Ectodermal cell (in vitro differentiated cells): ENCODE measurements at regions not wholly inside any gene's neighbourhood (a gene's known extent, or its start where the extent isn't known, plus 50 kb on each side); places are given as distances from the start of the nearest gene placed in this dataset.
"Not testable (repeated sequence)": the region's sequence is repeated elsewhere in the genome, so short reads cannot be mapped to it uniquely, and the experiment has no call there.

ENCODE experiments used
- H3K27ac ChIP-seq: 2 replicates; pipeline ENCODE4 v1.7.0; 2013; ENCODE audit warnings: mild to moderate bottlenecking, low read depth, low read length; ENCODE audit not compliant: insufficient read depth, poor library complexity, severe bottlenecking
- H3K27me3 ChIP-seq: 2 replicates; pipeline ENCODE4 v1.7.0; 2013; ENCODE audit warnings: mild to moderate bottlenecking, low read length; ENCODE audit not compliant: insufficient read depth, control insufficient read depth, poor library complexity, severe bottlenecking
- H3K36me3 ChIP-seq: one replicate; pipeline ENCODE4 v1.7.0; 2013; ENCODE audit warnings: low read length; ENCODE audit not compliant: control insufficient read depth, insufficient read depth
- H3K4me1 ChIP-seq: one replicate; pipeline ENCODE4 v1.7.0; 2013; ENCODE audit warnings: low read length; ENCODE audit not compliant: control insufficient read depth, insufficient read depth
- H3K4me3 ChIP-seq: 2 replicates; pipeline ENCODE4 v1.7.0; 2013; ENCODE audit warnings: low read depth, low read length, control low read depth; ENCODE audit not compliant: insufficient read depth
- H3K9me3 ChIP-seq: 2 replicates; pipeline ENCODE4 v1.7.0; 2013; ENCODE audit warnings: mild to moderate bottlenecking, low read length, moderate library complexity; ENCODE audit not compliant: control insufficient read depth
- WGBS, 2 experiments: methylation state at CpG; one replicate each; pipeline ENCODE4 v1.1.7; 2013; ENCODE audit warnings: missing lambda C conversion rate in 2 of 2; 5-methylcytosine and 5-hydroxymethylcytosine counted together

DNA sequence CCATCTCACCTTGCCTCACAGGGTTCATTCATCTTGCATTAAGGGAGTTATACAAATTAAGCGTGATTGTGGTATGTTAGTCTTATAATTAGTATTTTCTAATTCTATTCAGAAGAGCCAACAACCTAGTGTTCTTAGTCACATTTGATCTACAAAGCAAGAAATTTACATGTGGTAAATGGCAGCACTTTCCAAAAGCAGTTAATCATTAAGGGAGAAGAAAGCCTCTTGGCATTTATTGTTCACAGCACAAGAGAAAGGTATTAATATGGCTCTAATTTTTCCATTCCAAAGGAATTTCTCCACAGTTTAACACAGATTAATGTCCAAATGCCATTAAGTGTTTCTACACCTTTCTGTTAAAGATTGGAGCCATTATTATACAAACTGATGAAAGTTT lies 1077.1 kb downstream of the ZPLD1 start:
- no CpG with 5 or more reads among the region's 1 CpG for WGBS, 2 experiments
- Histone ChIP-seq H3K4me3 (no peak overlapping the region), H3K4me1 (no peaks in the 10 kb centered on the region), H3K36me3 (no peaks in the 10 kb centered on the region), H3K27ac (no peak overlapping the region), H3K27me3 (no peaks in the 10 kb centered on the region), H3K9me3 (no peaks in the 10 kb centered on the region)

DNA sequence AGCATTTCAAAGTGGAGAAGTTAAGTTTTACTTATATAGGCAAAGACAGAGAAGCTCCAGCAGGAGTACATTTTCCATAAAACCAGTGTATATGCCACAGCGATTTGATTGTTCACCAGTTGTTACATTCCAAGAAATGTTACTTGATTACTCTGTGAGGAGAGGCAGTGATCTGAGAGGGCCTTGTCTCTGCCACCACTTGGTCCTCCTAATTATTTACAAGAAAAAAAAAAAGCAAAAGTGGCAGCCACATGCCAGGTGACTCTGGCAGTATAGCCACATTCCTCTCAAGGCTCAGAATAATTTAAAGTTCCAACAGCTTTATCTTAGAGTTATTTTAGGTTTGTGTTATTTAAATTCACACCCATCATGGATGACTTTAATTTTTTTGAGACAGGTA lies 1077.8 kb downstream of the ZPLD1 start:
- Histone ChIP-seq H3K36me3 (no peaks in the 10 kb centered on the region), H3K9me3 (no peaks in the 10 kb centered on the region), H3K4me1 (no peaks in the 10 kb centered on the region), H3K27me3 (no peaks in the 10 kb centered on the region), H3K4me3 (no peak overlapping the region), H3K27ac (no peak overlapping the region)
- 84 to 100% methylated on average over 1 of the region's 1 CpG for WGBS, 2 experiments

DNA sequence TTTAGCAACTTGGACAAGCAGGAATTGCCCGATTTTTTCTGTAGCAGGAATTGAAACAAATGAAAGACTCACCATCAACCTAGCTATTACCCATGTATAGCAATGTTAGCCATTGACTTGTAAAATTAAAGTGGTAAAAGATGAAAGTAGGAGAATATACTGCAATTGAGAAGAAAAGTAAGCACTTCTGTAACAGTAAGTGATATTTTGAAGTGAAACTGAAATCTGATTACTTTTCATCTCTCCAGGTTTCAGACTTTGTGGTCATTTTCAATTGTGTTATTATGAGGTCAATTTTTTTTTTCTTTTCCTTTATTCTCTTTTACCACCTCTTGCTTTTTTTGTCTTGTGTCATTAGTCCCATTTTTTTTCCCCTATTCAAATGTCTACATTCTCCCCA lies 1078.2 kb downstream of the ZPLD1 start:
- Histone ChIP-seq H3K9me3 (no peaks in the 10 kb centered on the region), H3K27ac (no peak overlapping the region), H3K4me1 (no peaks in the 10 kb centered on the region), H3K27me3 (no peaks in the 10 kb centered on the region), H3K4me3 (no peak overlapping the region), H3K36me3 (no peaks in the 10 kb centered on the region)
- 100% methylated on average over 1 of the region's 1 CpG; no CpG with 5 or more reads in 1 of the 2 experiments for WGBS, 2 experiments

DNA sequence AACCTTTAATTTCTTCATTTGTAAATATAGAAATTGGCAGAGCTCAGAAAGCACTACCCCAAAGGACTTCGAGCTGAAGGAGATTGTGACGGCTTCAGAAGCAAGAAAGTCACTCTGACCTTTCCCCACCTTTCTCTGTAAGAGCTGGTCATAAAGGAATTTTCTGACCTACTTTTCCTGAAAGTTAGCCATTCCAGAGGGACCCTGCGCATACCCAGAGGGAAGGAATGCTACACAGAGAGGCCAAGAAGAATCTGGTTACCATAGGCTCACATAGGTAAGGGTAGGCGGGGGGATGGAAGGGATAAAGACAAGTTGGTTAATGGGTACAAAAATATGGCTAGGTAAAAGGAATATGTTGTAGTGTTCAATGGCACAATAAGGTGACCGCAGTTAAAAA lies 1080.3 kb downstream of the ZPLD1 start:
- H3K27me3 ChIP-seq = no peaks in the 10 kb centered on the region
- no peaks in the 10 kb centered on the region for H3K4me1 ChIP-seq
- H3K27ac ChIP-seq = no peak overlapping the region
- H3K4me3 ChIP-seq = no peak overlapping the region
- no peaks in the 10 kb centered on the region for H3K36me3 ChIP-seq
- no peaks in the 10 kb centered on the region for H3K9me3 ChIP-seq
- WGBS, 2 experiments = 95 to 96% methylated on average over 4 to 5 of the region's 5 CpGs

DNA sequence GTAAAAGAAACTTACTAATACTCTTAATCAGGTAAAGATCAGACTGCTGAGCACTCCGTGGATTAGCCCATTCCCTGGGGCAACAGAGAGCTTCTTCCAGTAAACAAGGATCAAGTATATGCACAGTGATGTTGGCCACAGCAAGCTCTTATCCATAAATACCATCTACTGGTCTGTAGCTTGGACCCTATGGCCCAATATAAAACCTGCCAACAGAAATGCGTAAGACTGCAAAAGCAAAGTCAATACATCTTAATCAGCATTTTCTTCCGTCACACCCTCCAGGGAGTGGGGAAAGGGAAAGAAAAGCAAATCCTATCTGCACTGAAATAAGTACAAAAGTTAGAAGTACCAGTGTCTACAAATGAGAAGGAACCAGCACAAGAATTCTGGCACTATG lies 1082.1 kb downstream of the ZPLD1 start:
- Histone ChIP-seq H3K9me3 (no peaks in the 10 kb centered on the region), H3K4me3 (no peak overlapping the region), H3K27ac (no peak overlapping the region), H3K27me3 (no peaks in the 10 kb centered on the region), H3K4me1 (no peaks in the 10 kb centered on the region), H3K36me3 (no peaks in the 10 kb centered on the region)
- 88 to 92% methylated on average over 1 to 3 of the region's 3 CpGs for WGBS, 2 experiments

DNA sequence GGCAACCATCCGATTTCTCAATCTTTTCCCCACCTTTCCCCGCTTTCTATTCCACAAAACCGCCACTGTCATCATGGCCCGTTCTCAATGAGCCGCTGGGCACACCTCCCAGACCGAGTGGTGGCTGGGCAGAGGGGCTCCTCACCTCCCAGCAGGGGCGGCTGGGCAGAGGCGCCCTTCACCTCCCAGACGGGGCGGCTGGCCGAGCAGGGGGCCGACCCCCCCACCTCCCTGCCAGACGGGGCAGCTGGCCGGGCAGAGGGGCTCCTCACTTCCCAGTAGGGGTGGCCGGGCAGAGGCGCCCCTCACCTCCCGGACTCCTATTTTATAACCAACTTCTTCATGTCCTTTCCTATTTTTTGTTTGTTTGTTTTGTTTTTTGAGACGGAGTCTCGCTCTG lies 1096.5 kb downstream of the ZPLD1 start:
- H3K4me1 ChIP-seq, H3K27ac ChIP-seq, H3K27me3 ChIP-seq, H3K9me3 ChIP-seq, H3K36me3 ChIP-seq, H3K4me3 ChIP-seq: not testable (repeated sequence)
- WGBS, 2 experiments = 94 to 95% methylated on average over 17 to 19 of the region's 19 CpGs

DNA sequence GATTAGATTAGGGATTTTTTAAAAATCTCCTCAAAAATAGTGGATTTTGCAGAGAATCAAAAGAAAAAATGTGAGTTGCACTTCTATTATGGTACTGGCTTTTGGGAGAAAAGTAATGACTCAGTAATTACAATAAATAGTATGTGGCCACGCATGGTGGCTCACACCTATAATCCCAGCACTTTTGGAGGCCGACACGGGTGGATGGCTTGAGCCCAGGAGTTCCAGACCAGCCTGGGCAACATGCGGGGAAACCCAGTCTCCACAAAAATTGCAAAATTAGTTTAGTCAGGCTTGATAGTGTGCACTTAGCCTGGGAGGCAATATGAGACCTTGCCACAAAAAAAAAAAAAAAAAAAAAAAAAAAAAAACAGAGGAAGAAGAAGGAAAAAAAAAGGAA lies 1098.2 kb downstream of the ZPLD1 start:
- Histone ChIP-seq H3K27me3 (no peaks in the 10 kb centered on the region), H3K36me3 (no peaks in the 10 kb centered on the region), H3K4me3 (no peak overlapping the region), H3K9me3 (no peaks in the 10 kb centered on the region), H3K4me1 (no peaks in the 10 kb centered on the region), H3K27ac (no peak overlapping the region)
- 88 to 94% methylated on average over 4 of the region's 4 CpGs for WGBS, 2 experiments

DNA sequence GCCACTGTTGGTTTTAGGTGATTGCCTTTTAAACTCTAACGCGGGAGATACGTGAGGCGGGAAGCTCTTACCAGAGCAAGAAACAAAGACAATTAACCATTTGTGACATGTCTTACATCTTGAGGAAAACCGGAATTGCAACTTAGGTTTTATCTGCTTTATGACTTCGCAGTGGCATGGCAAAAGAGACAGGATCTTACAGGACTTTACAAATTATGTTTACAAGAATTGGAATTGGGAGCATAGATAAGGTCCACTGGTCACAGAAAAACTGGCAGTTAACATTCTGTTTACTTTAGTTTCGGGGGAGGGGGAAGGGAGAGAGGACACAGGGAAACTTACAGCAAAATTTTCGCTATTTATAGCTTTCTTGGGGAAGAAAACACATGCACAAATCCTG lies 1119.6 kb downstream of the ZPLD1 start:
- no peaks in the 10 kb centered on the region for H3K27me3 ChIP-seq
- no peaks in the 10 kb centered on the region for H3K4me1 ChIP-seq
- no peaks in the 10 kb centered on the region for H3K36me3 ChIP-seq
- H3K9me3 ChIP-seq = no peaks in the 10 kb centered on the region
- WGBS, 2 experiments = 82 to 85% methylated on average over 8 of the region's 8 CpGs
- H3K27ac ChIP-seq = no peak overlapping the region
- H3K4me3 ChIP-seq = no peak overlapping the region

DNA sequence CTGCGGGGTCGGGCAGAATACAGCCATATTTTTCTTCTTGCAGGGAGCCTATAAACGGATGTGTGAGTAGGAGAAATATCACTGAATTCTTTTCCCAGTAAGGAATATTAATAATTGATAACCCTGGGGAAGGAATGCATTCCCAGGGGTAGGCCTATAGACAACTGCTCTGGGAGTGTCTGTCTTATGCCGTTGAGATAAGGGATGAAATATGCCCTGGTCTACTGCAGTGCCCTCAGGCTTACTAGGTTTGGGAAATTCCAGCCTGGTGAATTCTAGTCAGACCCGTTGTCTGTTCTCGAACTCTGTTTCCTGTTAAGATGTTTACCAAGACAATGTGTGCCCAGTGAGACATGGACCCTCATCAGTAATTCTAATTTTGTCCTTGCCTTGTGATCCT lies 1129.3 kb downstream of the ZPLD1 start:
- WGBS, 2 experiments = 93 to 94% methylated on average over 6 of the region's 6 CpGs
- H3K9me3 ChIP-seq, H3K27me3 ChIP-seq, H3K36me3 ChIP-seq, H3K4me1 ChIP-seq, H3K27ac ChIP-seq, H3K4me3 ChIP-seq: not testable (repeated sequence)

DNA sequence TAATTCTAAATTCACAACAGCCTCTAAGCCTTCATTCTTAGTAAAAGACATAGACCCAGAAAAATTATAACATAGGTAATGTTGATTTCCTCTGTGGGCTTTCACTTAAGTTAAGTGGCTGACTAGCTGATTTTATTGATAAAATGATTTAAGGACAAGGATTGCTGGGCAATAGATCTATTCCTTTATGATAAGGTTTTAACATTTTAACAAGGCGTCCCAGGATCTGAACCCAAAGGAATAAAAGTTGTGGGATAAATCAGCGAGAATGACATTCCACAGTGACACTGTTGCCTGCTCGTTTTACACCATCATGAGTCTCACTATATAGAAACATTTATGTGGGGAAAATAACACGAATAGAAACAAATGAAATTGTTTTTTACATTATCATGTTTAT lies 1151.0 kb downstream of the ZPLD1 start:
- WGBS, 2 experiments = 88 to 94% methylated on average over 2 to 3 of the region's 4 CpGs
- no peak overlapping the region for H3K4me3 ChIP-seq
- no peaks in the 10 kb centered on the region for H3K27me3 ChIP-seq
- H3K36me3 ChIP-seq = no peaks in the 10 kb centered on the region
- H3K27ac ChIP-seq = no peak overlapping the region
- no peaks in the 10 kb centered on the region for H3K9me3 ChIP-seq
- no peaks in the 10 kb centered on the region for H3K4me1 ChIP-seq

DNA sequence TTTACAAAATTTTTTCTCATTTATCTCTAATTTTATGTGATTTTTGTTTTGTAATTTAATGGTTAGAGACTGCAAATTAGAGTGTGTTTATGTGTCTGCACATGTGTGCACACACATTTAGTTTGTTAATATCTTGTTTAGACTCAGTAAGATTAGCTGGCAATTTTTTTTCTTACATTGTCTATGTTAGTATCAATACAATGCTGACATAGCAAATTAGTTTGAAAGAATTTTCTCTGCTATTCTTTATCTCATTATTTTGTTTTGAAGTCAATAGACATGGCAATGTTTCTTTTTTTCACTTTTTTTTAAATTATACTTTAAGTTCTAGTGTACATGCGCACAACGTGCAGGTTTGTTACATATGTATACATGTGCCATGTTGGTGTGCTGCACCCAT lies 1155.0 kb downstream of the ZPLD1 start:
- Histone ChIP-seq H3K27ac (no peak overlapping the region), H3K27me3 (no peaks in the 10 kb centered on the region), H3K9me3 (no peaks in the 10 kb centered on the region), H3K4me1 (no peaks in the 10 kb centered on the region), H3K36me3 (no peaks in the 10 kb centered on the region), H3K4me3 (no peak overlapping the region)
- whole genome bisulfite sequencing, 2 experiments = 93% methylated on average over 2 of the region's 2 CpGs; no CpG with 5 or more reads in 1 of the 2 experiments
